ENCODE measurements at regions not wholly inside any gene's neighbourhood (a gene's known extent, or its start where the extent isn't known, plus 50 kb on each side); places are given as distances from the start of the nearest gene placed in this dataset.

DNA sequence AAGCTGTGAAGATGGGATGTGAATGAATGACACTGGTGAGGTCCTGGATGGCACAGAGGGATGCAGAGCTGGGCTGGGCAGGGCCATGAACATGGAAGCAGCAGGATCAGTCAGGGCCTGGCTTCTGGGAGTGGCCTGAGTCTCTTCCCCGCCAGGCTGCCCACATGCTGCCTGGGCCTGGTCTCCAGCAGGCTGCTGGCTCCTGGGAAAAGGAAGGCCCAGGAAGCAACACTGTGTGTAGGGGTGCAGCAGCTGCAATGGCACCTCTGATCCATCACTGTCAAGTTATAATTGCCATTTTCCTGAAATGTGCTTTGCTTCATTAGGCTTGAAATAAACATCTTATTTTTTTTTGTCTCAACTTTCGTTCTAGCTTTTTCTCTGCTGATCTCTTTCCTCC lies 260.2 kb upstream of the N4BP1 start:
- no peak overlapping the region for H3K4me3 ChIP-seq (ENCODE audit: low read length in 2 of 2)
- no peaks in the 10 kb centered on the region for H3K36me3 ChIP-seq (ENCODE audit: control insufficient read depth in 1 of 2, insufficient read depth in 2 of 2, low read length in 1 of 2)
- no peak overlapping the region for H3K27ac ChIP-seq (ENCODE audit: low read depth in 1 of 2, low read length in 2 of 2)
- H3K27me3 ChIP-seq (ENCODE audit: control insufficient read depth in 1 of 2, insufficient read depth in 2 of 2, low read length in 1 of 2): no peaks in the 10 kb centered on the region
- DNase-seq (no peak), ATAC-seq (ENCODE audit: low FRiP score) (no peak)
- intact Hi-C loops (cut with DNase I): no loop called here
- no peaks in the 10 kb centered on the region for H3K9me3 ChIP-seq (ENCODE audit: control insufficient read depth, low read length)
- H3K4me1 ChIP-seq (ENCODE audit: control insufficient read depth in 1 of 2, insufficient read depth in 2 of 2, low read length in 2 of 2): no peaks in the 10 kb centered on the region
- 40 to 59% methylated on average over 2 of the region's 2 CpGs for WGBS, 2 donors

- H3K4me3 ChIP-seq (ENCODE audit: low read length in 2 of 2): no peak overlapping the region
- H3K9me3 ChIP-seq (ENCODE audit: control insufficient read depth, low read length): peaks cover 4% of the 10 kb centered on the region
- DNase-seq (no peak), ATAC-seq (ENCODE audit: low FRiP score) (no peak)
- no peak overlapping the region for H3K27ac ChIP-seq (ENCODE audit: low read depth in 1 of 2, low read length in 2 of 2)
- 44 to 48% methylated on average over 3 of the region's 3 CpGs for WGBS, 2 donors
- H3K27me3 ChIP-seq (ENCODE audit: control insufficient read depth in 1 of 2, insufficient read depth in 2 of 2, low read length in 1 of 2): no peaks in the 10 kb centered on the region
- H3K4me1 ChIP-seq (ENCODE audit: control insufficient read depth in 1 of 2, insufficient read depth in 2 of 2, low read length in 2 of 2): no peaks in the 10 kb centered on the region
- no peaks in the 10 kb centered on the region for H3K36me3 ChIP-seq (ENCODE audit: control insufficient read depth in 1 of 2, insufficient read depth in 2 of 2, low read length in 1 of 2)
- intact Hi-C loops (cut with DNase I): no loop called here
These were observed 255.5 kb upstream of the N4BP1 start for GRCh38 chr16:48865520-48865919.

DNA sequence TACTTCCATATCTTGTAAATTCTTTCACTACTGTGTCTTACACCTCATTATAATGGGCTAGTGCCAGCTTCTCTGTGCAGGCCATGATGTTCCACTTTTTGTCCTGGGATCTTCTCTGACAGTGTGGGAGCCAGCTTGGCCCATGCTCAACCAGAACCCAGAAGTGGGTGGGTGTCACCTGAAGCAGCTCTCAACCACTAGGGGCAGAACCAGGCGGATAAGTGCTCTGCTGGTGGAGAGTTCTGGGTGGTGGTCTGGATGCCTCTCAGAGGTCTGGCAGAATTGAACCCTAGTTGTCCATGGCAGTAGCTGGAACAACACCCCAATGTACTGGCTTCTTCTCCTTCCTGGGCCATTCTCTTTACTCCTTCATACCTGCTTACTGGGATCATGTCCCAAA lies 254.1 kb upstream of the N4BP1 start:
- DNase-seq: no peak
- Histone ChIP-seq H3K4me3 (ENCODE audit: low read length in 2 of 2) (no peak overlapping the region), H3K4me1 (ENCODE audit: control insufficient read depth in 1 of 2, insufficient read depth in 2 of 2, low read length in 2 of 2) (no peaks in the 10 kb centered on the region), H3K27me3 (ENCODE audit: control insufficient read depth in 1 of 2, insufficient read depth in 2 of 2, low read length in 1 of 2) (no peaks in the 10 kb centered on the region), H3K9me3 (ENCODE audit: control insufficient read depth, low read length) (peaks cover 4% of the 10 kb centered on the region), H3K36me3 (ENCODE audit: control insufficient read depth in 1 of 2, insufficient read depth in 2 of 2, low read length in 1 of 2) (no peaks in the 10 kb centered on the region), H3K27ac (ENCODE audit: low read depth in 1 of 2, low read length in 2 of 2) (no peak overlapping the region)
- no peak for ATAC-seq (ENCODE audit: low FRiP score)
- intact Hi-C loops (cut with DNase I): no loop called here
- 75 to 91% methylated on average over 1 of the region's 1 CpG for WGBS, 2 donors

- Histone ChIP-seq H3K9me3 (ENCODE audit: control insufficient read depth, low read length) (peaks cover 4% of the 10 kb centered on the region), H3K4me1 (ENCODE audit: control insufficient read depth in 1 of 2, insufficient read depth in 2 of 2, low read length in 2 of 2) (no peaks in the 10 kb centered on the region), H3K4me3 (ENCODE audit: low read length in 2 of 2) (no peak overlapping the region), H3K27ac (ENCODE audit: low read depth in 1 of 2, low read length in 2 of 2) (no peak overlapping the region), H3K36me3 (ENCODE audit: control insufficient read depth in 1 of 2, insufficient read depth in 2 of 2, low read length in 1 of 2) (no peaks in the 10 kb centered on the region), H3K27me3 (ENCODE audit: control insufficient read depth in 1 of 2, insufficient read depth in 2 of 2, low read length in 1 of 2) (no peaks in the 10 kb centered on the region)
- 7 to 14% methylated on average over 9 of the region's 9 CpGs for WGBS, 2 donors
- ATAC-seq (ENCODE audit: low FRiP score) (no peak), DNase-seq (no peak)
- intact Hi-C loops (cut with DNase I): no loop called here
These were observed 252.1 kb upstream of the N4BP1 start for GRCh38 chr16:48862087-48862532.

- WGBS, 2 donors: 64 to 70% methylated on average over 1 of the region's 1 CpG
These were observed 250.4 kb upstream of the N4BP1 start for GRCh38 chr16:48860341-48860740.

DNA sequence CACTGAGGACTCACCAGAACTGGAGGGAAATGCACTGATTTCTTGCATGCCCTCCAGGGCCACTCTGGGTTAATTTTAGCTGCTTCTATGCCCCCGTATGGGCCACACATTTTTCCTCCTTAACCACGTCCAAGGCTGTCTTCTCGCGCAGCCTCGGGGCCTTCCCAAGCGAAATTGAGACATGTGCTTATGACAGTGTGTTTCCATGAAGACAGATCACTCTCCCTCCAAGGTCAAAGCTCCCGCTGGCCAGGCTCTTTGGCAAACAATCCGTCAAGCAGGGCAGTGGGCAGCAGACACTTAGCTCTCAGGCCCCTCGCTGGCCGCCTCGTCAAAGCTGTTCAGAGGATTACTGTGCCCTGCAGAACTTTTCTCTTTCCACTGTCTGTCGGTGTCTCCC lies 243.0 kb upstream of the N4BP1 start:
- Histone ChIP-seq H3K27me3 (ENCODE audit: control insufficient read depth in 1 of 2, insufficient read depth in 2 of 2, low read length in 1 of 2) (no peaks in the 10 kb centered on the region), H3K4me3 (ENCODE audit: low read length in 2 of 2) (no peak overlapping the region), H3K4me1 (ENCODE audit: control insufficient read depth in 1 of 2, insufficient read depth in 2 of 2, low read length in 2 of 2) (no peaks in the 10 kb centered on the region), H3K9me3 (ENCODE audit: control insufficient read depth, low read length) (peaks cover 1% of the 10 kb centered on the region), H3K36me3 (ENCODE audit: control insufficient read depth in 1 of 2, insufficient read depth in 2 of 2, low read length in 1 of 2) (no peaks in the 10 kb centered on the region), H3K27ac (ENCODE audit: low read depth in 1 of 2, low read length in 2 of 2) (no peak overlapping the region)
- DNase-seq (no peak), ATAC-seq (ENCODE audit: low FRiP score) (no peak)
- intact Hi-C loops (cut with DNase I): no loop called here
- 15 to 23% methylated on average over 12 of the region's 12 CpGs for WGBS, 2 donors

More at GRCh38 chr16:48860341-48860740, 250.4 kb upstream of the N4BP1 start:
- H3K9me3 ChIP-seq (ENCODE audit: control insufficient read depth, low read length): peaks cover 5% of the 10 kb centered on the region
- H3K36me3 ChIP-seq (ENCODE audit: control insufficient read depth in 1 of 2, insufficient read depth in 2 of 2, low read length in 1 of 2): no peaks in the 10 kb centered on the region
- intact Hi-C loops (cut with DNase I): no loop called here
- no peaks in the 10 kb centered on the region for H3K4me1 ChIP-seq (ENCODE audit: control insufficient read depth in 1 of 2, insufficient read depth in 2 of 2, low read length in 2 of 2)
- DNase-seq (no peak), ATAC-seq (ENCODE audit: low FRiP score) (no peak)
- H3K4me3 ChIP-seq (ENCODE audit: low read length in 2 of 2): no peak overlapping the region
- H3K27me3 ChIP-seq (ENCODE audit: control insufficient read depth in 1 of 2, insufficient read depth in 2 of 2, low read length in 1 of 2): no peaks in the 10 kb centered on the region
- H3K27ac ChIP-seq (ENCODE audit: low read depth in 1 of 2, low read length in 2 of 2): no peak overlapping the region

- Histone ChIP-seq H3K4me1 (ENCODE audit: control insufficient read depth in 1 of 2, insufficient read depth in 2 of 2, low read length in 2 of 2) (no peaks in the 10 kb centered on the region), H3K9me3 (ENCODE audit: control insufficient read depth, low read length) (peaks cover 2% of the 10 kb centered on the region), H3K36me3 (ENCODE audit: control insufficient read depth in 1 of 2, insufficient read depth in 2 of 2, low read length in 1 of 2) (no peaks in the 10 kb centered on the region), H3K27ac (ENCODE audit: low read depth in 1 of 2, low read length in 2 of 2) (no peak overlapping the region), H3K4me3 (ENCODE audit: low read length in 2 of 2) (no peak overlapping the region), H3K27me3 (ENCODE audit: control insufficient read depth in 1 of 2, insufficient read depth in 2 of 2, low read length in 1 of 2) (no peaks in the 10 kb centered on the region)
- 33 to 36% methylated on average over 6 of the region's 6 CpGs for WGBS, 2 donors
- DNase-seq: no peak
- ATAC-seq (ENCODE audit: low FRiP score): no peak
- intact Hi-C loops (cut with DNase I): no loop called here
These were observed 242.5 kb upstream of the N4BP1 start for GRCh38 chr16:48852458-48852857.

- Histone ChIP-seq H3K27me3 (ENCODE audit: control insufficient read depth in 1 of 2, insufficient read depth in 2 of 2, low read length in 1 of 2) (no peaks in the 10 kb centered on the region), H3K4me3 (ENCODE audit: low read length in 2 of 2) (no peak overlapping the region), H3K4me1 (ENCODE audit: control insufficient read depth in 1 of 2, insufficient read depth in 2 of 2, low read length in 2 of 2) (no peaks in the 10 kb centered on the region), H3K9me3 (ENCODE audit: control insufficient read depth, low read length) (peaks cover 3% of the 10 kb centered on the region), H3K36me3 (ENCODE audit: control insufficient read depth in 1 of 2, insufficient read depth in 2 of 2, low read length in 1 of 2) (no peaks in the 10 kb centered on the region), H3K27ac (ENCODE audit: low read depth in 1 of 2, low read length in 2 of 2) (no peak overlapping the region)
- WGBS, 2 donors: 69 to 71% methylated on average over 7 of the region's 7 CpGs
- DNase-seq: no peak
- ATAC-seq (ENCODE audit: low FRiP score): no peak
- intact Hi-C loops (cut with DNase I): no loop called here
These were observed 240.3 kb upstream of the N4BP1 start for GRCh38 chr16:48850097-48850770.

- 73 to 76% methylated on average over 2 of the region's 2 CpGs for WGBS, 2 donors
- Histone ChIP-seq H3K9me3 (ENCODE audit: control insufficient read depth, low read length) (peaks cover 3% of the 10 kb centered on the region), H3K27me3 (ENCODE audit: control insufficient read depth in 1 of 2, insufficient read depth in 2 of 2, low read length in 1 of 2) (no peaks in the 10 kb centered on the region), H3K4me1 (ENCODE audit: control insufficient read depth in 1 of 2, insufficient read depth in 2 of 2, low read length in 2 of 2) (no peaks in the 10 kb centered on the region), H3K27ac (ENCODE audit: low read depth in 1 of 2, low read length in 2 of 2) (no peak overlapping the region), H3K36me3 (ENCODE audit: control insufficient read depth in 1 of 2, insufficient read depth in 2 of 2, low read length in 1 of 2) (no peaks in the 10 kb centered on the region), H3K4me3 (ENCODE audit: low read length in 2 of 2) (no peak overlapping the region)
- intact Hi-C loops (cut with DNase I): no loop called here
- no peak for ATAC-seq (ENCODE audit: low FRiP score)
- no peak for DNase-seq
These were observed 236.3 kb upstream of the N4BP1 start for GRCh38 chr16:48846277-48846676.

Data from aorta (tissue), 5 donors.